Keratinocyte (primary cell): ENCODE measurements at regions not wholly inside any gene's neighbourhood (a gene's known extent, or its start where the extent isn't known, plus 50 kb on each side); places are given as distances from the start of the nearest gene placed in this dataset.

Experiments
- EZH2 ChIP-seq: IDR thresholded peaks from one replicate; pipeline ENCODE4 v1.6.1; 2012; ENCODE audit warnings: inconsistent platforms, mild to moderate bottlenecking, low read length, moderate library complexity
- TF ChIP-seq, protein P1 (sequence below), 3 experiments: IDR thresholded peaks in 1 of 3; conservative IDR thresholded peaks in 1 of 3; optimal IDR thresholded peaks in 1 of 3; 2 replicates in 2 of 3; 3 replicates in 1 of 3; pipeline versions ENCODE3 to v1.5.1; 2011; ENCODE audit warnings: low read length in 3 of 3, mild to moderate bottlenecking in 3 of 3, moderate library complexity in 2 of 3, control low read depth in 1 of 3, inconsistent platforms in 1 of 3; ENCODE audit not compliant: insufficient read depth in 2 of 3; ENCODE audit errors: extremely low read depth in 1 of 3

DNA sequence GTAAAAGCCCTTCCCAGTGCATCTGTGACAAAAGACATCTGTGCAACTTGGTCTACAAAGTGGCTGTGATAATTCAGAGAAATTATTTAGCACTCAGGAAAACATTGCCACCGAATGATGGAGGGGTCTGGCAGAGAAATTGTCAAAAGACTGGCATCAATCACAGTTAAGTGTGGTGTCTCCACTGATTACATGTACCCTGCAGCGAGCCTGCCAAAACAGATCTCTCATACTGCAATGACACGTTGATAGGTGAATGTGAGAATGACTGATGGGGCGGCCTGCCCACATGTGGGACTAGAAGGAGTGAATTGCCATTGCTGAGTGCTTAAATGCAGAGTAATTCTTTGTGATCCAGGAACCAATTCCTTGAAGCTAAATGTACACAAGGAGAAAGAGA lies 136.4 kb upstream of the PCSK5 start:
- TF ChIP-seq, protein P1, sequence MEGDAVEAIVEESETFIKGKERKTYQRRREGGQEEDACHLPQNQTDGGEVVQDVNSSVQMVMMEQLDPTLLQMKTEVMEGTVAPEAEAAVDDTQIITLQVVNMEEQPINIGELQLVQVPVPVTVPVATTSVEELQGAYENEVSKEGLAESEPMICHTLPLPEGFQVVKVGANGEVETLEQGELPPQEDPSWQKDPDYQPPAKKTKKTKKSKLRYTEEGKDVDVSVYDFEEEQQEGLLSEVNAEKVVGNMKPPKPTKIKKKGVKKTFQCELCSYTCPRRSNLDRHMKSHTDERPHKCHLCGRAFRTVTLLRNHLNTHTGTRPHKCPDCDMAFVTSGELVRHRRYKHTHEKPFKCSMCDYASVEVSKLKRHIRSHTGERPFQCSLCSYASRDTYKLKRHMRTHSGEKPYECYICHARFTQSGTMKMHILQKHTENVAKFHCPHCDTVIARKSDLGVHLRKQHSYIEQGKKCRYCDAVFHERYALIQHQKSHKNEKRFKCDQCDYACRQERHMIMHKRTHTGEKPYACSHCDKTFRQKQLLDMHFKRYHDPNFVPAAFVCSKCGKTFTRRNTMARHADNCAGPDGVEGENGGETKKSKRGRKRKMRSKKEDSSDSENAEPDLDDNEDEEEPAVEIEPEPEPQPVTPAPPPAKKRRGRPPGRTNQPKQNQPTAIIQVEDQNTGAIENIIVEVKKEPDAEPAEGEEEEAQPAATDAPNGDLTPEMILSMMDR (optimal IDR thresholded peaks at IDR 0.05 in 1 of 3, IDR thresholded peaks at IDR 0.05 in 1 of 3, conservative IDR thresholded peaks at IDR 0.05 in 1 of 3; ENCODE audit: extremely low read depth in 1 of 3, insufficient read depth in 2 of 3, low read length in 3 of 3), result no peak
- TF ChIP-seq EZH2, result no peak
